Astrocyte (in vitro differentiated cells and primary cell): ENCODE measurements at regions not wholly inside any gene's neighbourhood (a gene's known extent, or its start where the extent isn't known, plus 50 kb on each side); places are given as distances from the start of the nearest gene placed in this dataset.
"Not testable (repeated sequence)": the region's sequence is repeated elsewhere in the genome, so short reads cannot be mapped to it uniquely, and the experiment has no call there.

Source experiments
- DNase-seq: peaks from one replicate; pipeline ENCODE4 v3.0.0-alpha.2; 2010; ENCODE audit warnings: low read depth
- FAIRE-seq: peaks from 2 replicates; lab custom pipeline; 2011; peaks lifted over from hg19 to GRCh38; lab: Jason Lieb, UNC
- H2AFZ ChIP-seq: 2 replicates; pipeline ENCODE4 v1.6.0; 2012; ENCODE audit warnings: low read depth, low read length, inconsistent platforms
- H3K27ac ChIP-seq: 2 replicates; pipeline ENCODE4 v1.5.1; 2011; ENCODE audit warnings: low read depth, low read length, inconsistent platforms
- H3K27me3 ChIP-seq: 2 replicates; pipeline ENCODE4 v1.6.0; 2011; ENCODE audit warnings: low read length, inconsistent platforms; ENCODE audit not compliant: insufficient read depth
- H3K36me3 ChIP-seq: 2 replicates; pipeline ENCODE4 v1.5.1; 2011; ENCODE audit warnings: low read length, inconsistent platforms; ENCODE audit not compliant: insufficient read depth
- H3K4me1 ChIP-seq: 2 replicates; pipeline ENCODE4 v1.5.1; 2011; ENCODE audit warnings: low read length, inconsistent platforms; ENCODE audit not compliant: insufficient read depth
- H3K4me2 ChIP-seq: 2 replicates; pipeline ENCODE4 v1.6.0; 2012; ENCODE audit warnings: low read length, inconsistent platforms
- H3K4me3 ChIP-seq: 2 replicates; pipeline ENCODE4 v1.5.1; 2011; ENCODE audit warnings: low read depth, mild to moderate bottlenecking, low read length, inconsistent platforms; ENCODE audit not compliant: insufficient read depth
- H3K79me2 ChIP-seq: 2 replicates; pipeline ENCODE4 v1.6.0; 2012; ENCODE audit warnings: mild to moderate bottlenecking, low read length, inconsistent platforms; ENCODE audit not compliant: insufficient read depth
- H3K9ac ChIP-seq: 2 replicates; pipeline ENCODE4 v1.6.0; 2012; ENCODE audit warnings: mild to moderate bottlenecking, low read length, inconsistent platforms
- H3K9me3 ChIP-seq: 2 replicates; pipeline ENCODE4 v1.5.1; 2012; ENCODE audit warnings: low read depth, mild to moderate bottlenecking, low read length, inconsistent platforms; ENCODE audit not compliant: insufficient read depth
- H4K20me1 ChIP-seq: 2 replicates; pipeline ENCODE4 v1.6.0; 2012; ENCODE audit warnings: low read length, inconsistent platforms; ENCODE audit not compliant: insufficient read depth
- H3K27ac Mint-ChIP-seq: one replicate; pipeline ENCODE4 v1.8.0; 2021; ENCODE audit warnings: mild to moderate bottlenecking, mixed read lengths; ENCODE audit not compliant: unreplicated experiment
- H3K27me3 Mint-ChIP-seq: one replicate; pipeline ENCODE4 v1.8.0; 2021; ENCODE audit warnings: low read depth, mixed read lengths; ENCODE audit not compliant: unreplicated experiment
- H3K36me3 Mint-ChIP-seq: one replicate; pipeline ENCODE4 v1.8.0; 2021; ENCODE audit warnings: low read depth, mixed read lengths; ENCODE audit not compliant: unreplicated experiment
- H3K4me1 Mint-ChIP-seq: one replicate; pipeline ENCODE4 v1.8.0; 2021; ENCODE audit warnings: low read depth, mixed read lengths; ENCODE audit not compliant: unreplicated experiment
- H3K4me3 Mint-ChIP-seq: one replicate; pipeline ENCODE4 v1.8.0; 2021; ENCODE audit warnings: mild to moderate bottlenecking, moderate library complexity, mixed read lengths; ENCODE audit not compliant: unreplicated experiment
- H3K9me3 Mint-ChIP-seq: one replicate; pipeline ENCODE4 v1.8.0; 2021; ENCODE audit warnings: mild to moderate bottlenecking, mixed read lengths; ENCODE audit not compliant: unreplicated experiment
- EZH2 ChIP-seq: IDR thresholded peaks from 2 replicates; pipeline ENCODE4 v1.6.1; 2012; ENCODE audit warnings: mild to moderate bottlenecking, low read length, inconsistent platforms; ENCODE audit not compliant: insufficient read depth
- TF ChIP-seq, protein P1 (sequence below): IDR thresholded peaks from 2 replicates; pipeline ENCODE4 v1.5.1; 2011; ENCODE audit warnings: low read depth, mild to moderate bottlenecking, inconsistent platforms, low read length, moderate library complexity; ENCODE audit not compliant: insufficient read depth

DNA sequence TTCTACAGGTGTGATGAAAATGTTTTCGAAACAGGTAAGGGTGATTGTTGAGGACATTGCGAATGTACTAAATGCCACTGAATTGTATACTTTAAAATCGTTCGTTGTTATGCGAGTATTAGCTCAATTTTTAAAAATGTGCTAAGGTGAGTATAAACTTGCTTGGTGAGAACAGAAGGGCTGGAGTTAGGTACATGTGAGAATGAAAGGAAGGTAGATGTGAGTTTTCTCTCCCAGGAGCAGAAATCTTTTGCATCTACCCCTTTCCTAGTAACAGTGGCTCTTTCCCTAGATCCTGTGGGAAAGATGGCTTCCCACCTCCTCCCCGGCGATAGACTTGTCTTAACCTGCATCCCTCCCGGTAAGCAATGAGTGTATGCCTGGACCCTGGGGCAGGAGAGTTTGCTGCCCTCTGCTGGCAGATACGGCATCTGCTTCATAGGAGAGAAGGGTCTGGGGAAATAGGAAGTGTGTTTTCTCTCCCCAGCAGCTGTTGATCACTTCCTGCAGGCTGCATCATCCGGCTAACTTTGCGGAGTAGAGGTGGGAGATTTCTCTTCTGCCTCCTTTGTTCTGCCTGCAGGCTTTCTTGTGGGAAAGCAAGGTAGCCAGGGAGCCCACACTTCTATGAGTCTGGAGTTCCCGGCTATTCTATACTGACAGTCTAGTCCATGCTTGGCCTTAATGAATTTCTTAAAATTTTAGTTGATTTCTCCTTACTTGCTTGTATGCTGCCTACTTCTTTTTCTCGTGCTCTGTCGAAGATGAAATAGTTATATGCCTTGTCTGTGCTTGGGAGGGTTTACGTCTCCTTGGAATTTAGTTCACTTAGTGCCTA, 373.3 kb upstream of the SEMA6A start:
- TF ChIP-seq EZH2, result no peak
- TF ChIP-seq, protein P1, sequence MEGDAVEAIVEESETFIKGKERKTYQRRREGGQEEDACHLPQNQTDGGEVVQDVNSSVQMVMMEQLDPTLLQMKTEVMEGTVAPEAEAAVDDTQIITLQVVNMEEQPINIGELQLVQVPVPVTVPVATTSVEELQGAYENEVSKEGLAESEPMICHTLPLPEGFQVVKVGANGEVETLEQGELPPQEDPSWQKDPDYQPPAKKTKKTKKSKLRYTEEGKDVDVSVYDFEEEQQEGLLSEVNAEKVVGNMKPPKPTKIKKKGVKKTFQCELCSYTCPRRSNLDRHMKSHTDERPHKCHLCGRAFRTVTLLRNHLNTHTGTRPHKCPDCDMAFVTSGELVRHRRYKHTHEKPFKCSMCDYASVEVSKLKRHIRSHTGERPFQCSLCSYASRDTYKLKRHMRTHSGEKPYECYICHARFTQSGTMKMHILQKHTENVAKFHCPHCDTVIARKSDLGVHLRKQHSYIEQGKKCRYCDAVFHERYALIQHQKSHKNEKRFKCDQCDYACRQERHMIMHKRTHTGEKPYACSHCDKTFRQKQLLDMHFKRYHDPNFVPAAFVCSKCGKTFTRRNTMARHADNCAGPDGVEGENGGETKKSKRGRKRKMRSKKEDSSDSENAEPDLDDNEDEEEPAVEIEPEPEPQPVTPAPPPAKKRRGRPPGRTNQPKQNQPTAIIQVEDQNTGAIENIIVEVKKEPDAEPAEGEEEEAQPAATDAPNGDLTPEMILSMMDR, result peak; percentile 28
- no peaks in the 10 kb centered on the region for H3K27me3 Mint-ChIP-seq
- no peaks in the 10 kb centered on the region for H3K36me3 ChIP-seq
- peak; percentile 2 for DNase-seq
- FAIRE-seq, result no peak
- no peak overlapping the region for H2AFZ ChIP-seq
- peaks cover 5% of the 10 kb centered on the region for H3K4me1 Mint-ChIP-seq
- H3K9ac ChIP-seq, result no peak overlapping the region
- H3K4me1 ChIP-seq, result no peaks in the 10 kb centered on the region
- H3K79me2 ChIP-seq, result no peaks in the 10 kb centered on the region
- no peak overlapping the region for H3K27ac ChIP-seq
- H3K9me3 Mint-ChIP-seq, result no peaks in the 10 kb centered on the region
- no peak overlapping the region for H3K4me2 ChIP-seq
- no peaks in the 10 kb centered on the region for H3K9me3 ChIP-seq
- H4K20me1 ChIP-seq, result no peaks in the 10 kb centered on the region
- H3K4me3 Mint-ChIP-seq, result no peak overlapping the region
- no peaks in the 10 kb centered on the region for H3K27me3 ChIP-seq
- H3K36me3 Mint-ChIP-seq, result no peaks in the 10 kb centered on the region
- H3K27ac Mint-ChIP-seq, result no peak overlapping the region
- no peak overlapping the region for H3K4me3 ChIP-seq

DNA sequence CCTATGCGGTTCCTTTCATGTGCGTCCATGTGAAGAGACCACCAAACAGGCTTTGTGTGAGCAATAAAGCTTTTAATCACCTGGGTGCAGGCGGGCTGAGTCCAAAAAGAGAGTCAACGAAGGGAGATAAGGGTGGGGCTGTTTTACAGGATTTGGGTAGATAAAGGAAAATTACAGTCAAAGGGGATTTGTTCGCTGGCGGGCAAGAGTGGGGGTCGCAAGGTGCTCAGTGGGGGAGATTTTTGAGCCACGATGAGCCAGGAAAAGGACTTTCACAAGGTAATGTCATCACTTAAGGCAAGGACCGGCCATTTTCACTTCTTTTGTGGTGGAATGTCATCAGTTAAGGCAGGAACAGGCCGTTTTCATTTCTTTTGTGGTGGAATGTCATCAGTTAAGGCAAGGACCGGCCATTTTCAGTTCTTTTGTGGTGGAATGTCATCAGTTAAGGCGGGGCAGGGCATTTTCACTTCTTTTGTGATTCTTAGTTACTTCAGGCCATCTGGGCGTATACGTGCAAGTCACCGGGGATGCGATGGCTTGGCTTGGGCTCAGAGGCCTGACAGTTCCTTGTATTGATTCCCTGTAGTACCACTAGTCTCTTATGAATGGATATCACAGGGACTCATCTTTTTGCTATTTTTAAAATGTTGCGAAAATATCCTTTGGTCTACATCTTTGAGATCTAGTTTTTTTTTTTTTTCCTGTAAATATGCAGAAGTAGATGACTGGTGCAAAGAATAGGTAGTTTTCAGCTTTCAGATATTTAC, 371.2 kb upstream of the SEMA6A start:
- not testable (repeated sequence) for H3K27me3 ChIP-seq, FAIRE-seq, H3K4me3 ChIP-seq, H3K27ac ChIP-seq, H3K79me2 ChIP-seq, H3K4me2 ChIP-seq, H3K9me3 Mint-ChIP-seq, H4K20me1 ChIP-seq, H3K36me3 Mint-ChIP-seq, H3K9me3 ChIP-seq, H3K4me3 Mint-ChIP-seq, H3K27ac Mint-ChIP-seq, H3K36me3 ChIP-seq, H2AFZ ChIP-seq, H3K27me3 Mint-ChIP-seq, H3K9ac ChIP-seq, DNase-seq, H3K4me1 ChIP-seq
- peaks cover 12% of the 10 kb centered on the region for H3K4me1 Mint-ChIP-seq

DNA sequence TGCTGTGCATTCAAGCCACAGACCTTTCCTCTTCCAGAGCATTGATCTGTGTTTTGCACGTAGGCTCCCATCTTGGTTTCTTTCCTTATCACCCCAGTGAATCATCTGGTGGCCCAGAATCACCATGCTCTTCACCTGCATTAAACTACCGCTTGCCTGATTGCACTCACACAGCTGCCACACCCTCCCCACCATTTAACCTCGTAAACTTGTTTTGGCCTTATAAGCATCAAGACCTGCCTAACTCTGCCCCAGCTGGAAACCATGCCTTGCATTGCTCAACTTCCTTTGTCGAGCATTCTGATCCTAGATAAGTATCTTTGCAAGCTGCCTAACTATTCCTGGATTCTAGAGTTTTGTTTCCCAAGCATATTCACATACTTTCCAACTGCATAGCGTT, 369.6 kb upstream of the SEMA6A start:
- no peaks in the 10 kb centered on the region for H3K9me3 ChIP-seq
- no peak overlapping the region for H3K4me3 ChIP-seq
- peak; percentile 2 for DNase-seq
- H2AFZ ChIP-seq, result no peak overlapping the region
- no peaks in the 10 kb centered on the region for H3K36me3 ChIP-seq
- H4K20me1 ChIP-seq, result no peaks in the 10 kb centered on the region
- H3K4me2 ChIP-seq, result no peak overlapping the region
- no peak for TF ChIP-seq EZH2
- TF ChIP-seq, protein P1, result no peak
- no peaks in the 10 kb centered on the region for H3K36me3 Mint-ChIP-seq
- no peaks in the 10 kb centered on the region for H3K79me2 ChIP-seq
- H3K4me3 Mint-ChIP-seq, result no peak overlapping the region
- H3K4me1 Mint-ChIP-seq, result peaks cover 12% of the 10 kb centered on the region
- H3K27ac ChIP-seq, result no peak overlapping the region
- H3K27ac Mint-ChIP-seq, result no peak overlapping the region
- no peak overlapping the region for H3K9ac ChIP-seq
- FAIRE-seq, result no peak
- no peaks in the 10 kb centered on the region for H3K4me1 ChIP-seq
- H3K27me3 Mint-ChIP-seq, result no peaks in the 10 kb centered on the region
- no peaks in the 10 kb centered on the region for H3K27me3 ChIP-seq
- no peaks in the 10 kb centered on the region for H3K9me3 Mint-ChIP-seq
